ENCODE measurements at regions not wholly inside any gene's neighbourhood (a gene's known extent, or its start where the extent isn't known, plus 50 kb on each side); places are given as distances from the start of the nearest gene placed in this dataset.

DNA sequence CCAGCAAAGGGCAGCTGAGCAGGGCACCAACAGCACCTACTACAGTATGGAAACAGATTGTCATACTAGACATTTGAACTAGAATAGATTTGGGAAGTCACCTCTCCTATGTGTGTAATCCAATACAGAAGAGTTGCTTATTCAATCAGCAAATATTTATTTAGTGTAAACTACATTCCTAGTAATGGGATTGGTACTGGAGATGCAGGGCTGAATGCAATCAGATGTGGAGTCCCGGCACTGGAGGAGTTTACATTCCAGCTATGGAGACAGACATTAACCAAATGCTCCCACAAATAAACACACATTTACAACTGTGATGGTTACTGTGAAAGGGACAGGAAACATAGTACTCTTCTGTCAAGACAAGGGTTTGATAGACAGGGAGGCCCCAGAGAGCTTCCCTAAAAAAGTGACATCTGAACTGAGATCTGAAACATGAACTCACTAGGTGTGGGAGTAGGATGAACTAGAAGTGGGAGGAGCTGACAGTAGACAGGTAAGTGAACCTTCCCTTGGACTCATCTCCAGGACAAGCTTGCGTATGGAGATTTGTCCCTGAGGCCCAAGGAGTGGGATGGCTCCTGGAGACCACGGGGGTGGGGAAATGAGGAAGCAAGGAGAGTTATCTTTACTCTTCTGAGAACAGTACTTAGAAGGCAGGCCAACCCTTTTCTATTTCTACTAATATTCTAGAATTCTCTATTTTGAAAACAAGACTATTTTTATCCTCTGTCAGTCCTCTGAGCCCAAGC lies 420.5 kb downstream of the MAFB start:
- TF ChIP-seq, protein P1, sequence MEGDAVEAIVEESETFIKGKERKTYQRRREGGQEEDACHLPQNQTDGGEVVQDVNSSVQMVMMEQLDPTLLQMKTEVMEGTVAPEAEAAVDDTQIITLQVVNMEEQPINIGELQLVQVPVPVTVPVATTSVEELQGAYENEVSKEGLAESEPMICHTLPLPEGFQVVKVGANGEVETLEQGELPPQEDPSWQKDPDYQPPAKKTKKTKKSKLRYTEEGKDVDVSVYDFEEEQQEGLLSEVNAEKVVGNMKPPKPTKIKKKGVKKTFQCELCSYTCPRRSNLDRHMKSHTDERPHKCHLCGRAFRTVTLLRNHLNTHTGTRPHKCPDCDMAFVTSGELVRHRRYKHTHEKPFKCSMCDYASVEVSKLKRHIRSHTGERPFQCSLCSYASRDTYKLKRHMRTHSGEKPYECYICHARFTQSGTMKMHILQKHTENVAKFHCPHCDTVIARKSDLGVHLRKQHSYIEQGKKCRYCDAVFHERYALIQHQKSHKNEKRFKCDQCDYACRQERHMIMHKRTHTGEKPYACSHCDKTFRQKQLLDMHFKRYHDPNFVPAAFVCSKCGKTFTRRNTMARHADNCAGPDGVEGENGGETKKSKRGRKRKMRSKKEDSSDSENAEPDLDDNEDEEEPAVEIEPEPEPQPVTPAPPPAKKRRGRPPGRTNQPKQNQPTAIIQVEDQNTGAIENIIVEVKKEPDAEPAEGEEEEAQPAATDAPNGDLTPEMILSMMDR (IDR thresholded peaks at IDR 0.05) = no peak

DNA sequence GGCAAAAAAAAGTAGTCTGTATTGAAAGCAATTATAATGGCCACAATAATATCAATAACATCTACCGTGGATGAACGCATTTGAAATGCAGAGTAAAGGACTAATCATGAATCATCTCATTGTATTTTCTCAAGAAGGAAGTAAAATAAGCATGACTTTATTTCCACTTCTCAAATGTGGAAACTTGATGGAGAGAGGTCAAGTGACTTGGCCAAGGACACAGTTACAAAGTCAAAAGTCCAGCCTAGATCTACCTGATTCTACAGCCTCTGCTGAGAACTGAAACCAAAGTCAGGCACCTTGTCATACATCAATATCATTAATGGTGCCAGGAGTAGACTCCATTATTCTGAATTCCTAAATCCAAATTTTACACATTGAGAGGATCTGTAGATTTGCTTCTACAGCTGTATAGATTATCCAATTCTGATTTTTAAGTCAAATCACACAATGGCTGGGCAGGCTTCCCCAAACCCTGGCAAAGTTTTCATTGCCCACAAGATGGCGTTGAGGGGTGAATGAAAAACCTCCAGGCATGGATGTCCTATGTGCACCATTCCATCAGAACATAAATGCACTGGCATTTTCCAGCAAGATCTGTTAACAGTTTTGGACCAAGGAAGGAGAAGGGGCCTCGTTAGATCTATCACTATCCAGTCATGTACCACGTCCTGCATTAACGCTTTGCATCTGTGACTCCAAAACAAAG lies 423.1 kb downstream of the MAFB start:
- Histone ChIP-seq H3K4me1 (ENCODE audit: low read depth) (no peaks in the 10 kb centered on the region), H3K9me3 (no peaks in the 10 kb centered on the region), H3K4me3 (no peak overlapping the region), H3K36me3 (ENCODE audit: low read depth) (no peaks in the 10 kb centered on the region)
- peak in 2 of 3 donors; percentile 36 to 64 for DNase-seq
- intact Hi-C loops (cut with DNase I, micrococcal nuclease) = loop anchor here in 1 of 2 donors (10.0 kb wide), 1 partner anchor 419 kb away; the partner anchor contains the start of gene MAFB
- TF ChIP-seq, protein P1 (IDR thresholded peaks at IDR 0.05) = no peak
- peak; percentile 57 for ATAC-seq

More for the DNA sequence above, 420.5 kb downstream of the MAFB start:
- H3K4me1 ChIP-seq (ENCODE audit: low read depth) = no peaks in the 10 kb centered on the region
- ATAC-seq (no peak), DNase-seq (no peak)
- no peaks in the 10 kb centered on the region for H3K9me3 ChIP-seq
- intact Hi-C loops (cut with DNase I, micrococcal nuclease) = loop anchor here in 1 of 2 donors (10.0 kb wide), 1 partner anchor 416 kb away; the partner anchor contains the start of gene MAFB
- H3K4me3 ChIP-seq = no peak overlapping the region
- H3K36me3 ChIP-seq (ENCODE audit: low read depth) = no peaks in the 10 kb centered on the region

DNA sequence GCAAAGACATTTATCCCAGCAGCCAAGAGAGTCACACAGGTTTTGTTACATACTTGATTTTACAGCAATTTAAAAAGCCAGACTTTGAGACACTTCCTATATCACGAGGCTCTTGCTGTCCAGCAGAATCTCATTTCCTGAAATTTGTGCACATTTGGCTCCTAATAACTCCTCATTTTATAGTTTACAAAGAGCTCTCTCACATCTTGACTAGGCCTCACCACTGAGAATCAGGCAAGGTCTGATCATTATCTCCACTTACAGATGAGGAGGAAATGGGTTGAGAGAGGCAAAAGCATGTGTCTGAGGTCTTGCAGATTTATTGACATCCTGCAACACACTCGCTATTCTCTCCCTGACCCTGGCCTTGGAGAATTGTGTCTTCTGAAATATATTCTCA lies 426.8 kb downstream of the MAFB start:
- no peak for ATAC-seq
- no peak for DNase-seq
- no peaks in the 10 kb centered on the region for H3K36me3 ChIP-seq (ENCODE audit: low read depth)
- no peaks in the 10 kb centered on the region for H3K9me3 ChIP-seq
- H3K4me1 ChIP-seq (ENCODE audit: low read depth) = no peaks in the 10 kb centered on the region
- intact Hi-C loops (cut with DNase I, micrococcal nuclease) = loop anchor here in 1 of 2 donors (10.0 kb wide), 1 partner anchor 423 kb away; the partner anchor contains the start of gene MAFB
- no peak overlapping the region for H3K4me3 ChIP-seq
- TF ChIP-seq, protein P1 (IDR thresholded peaks at IDR 0.05) = no peak

DNA sequence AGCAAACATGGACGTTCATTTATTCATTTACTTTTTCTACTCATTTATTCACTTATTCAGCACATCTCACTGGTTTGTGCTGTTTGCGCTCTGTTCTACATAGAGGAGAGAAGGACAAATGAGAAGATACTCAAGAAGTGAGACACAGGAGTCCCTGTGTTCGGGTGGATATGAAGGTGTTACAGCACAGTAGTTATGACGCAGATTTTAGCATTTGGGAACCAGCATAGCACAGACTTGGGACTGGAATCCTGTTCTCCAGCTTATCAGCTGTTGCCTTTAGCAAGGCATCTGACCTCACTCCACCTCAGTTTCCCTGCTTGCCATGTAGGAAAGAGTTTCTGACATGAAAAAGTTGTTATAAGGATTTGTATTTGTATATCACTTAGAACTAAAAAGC lies 430.1 kb downstream of the MAFB start:
- ATAC-seq (no peak), DNase-seq (no peak)
- TF ChIP-seq, protein P1 (IDR thresholded peaks at IDR 0.05) = no peak
- no peak overlapping the region for H3K4me3 ChIP-seq
- no peaks in the 10 kb centered on the region for H3K4me1 ChIP-seq (ENCODE audit: low read depth)
- intact Hi-C loops (cut with DNase I, micrococcal nuclease) = no loop called here
- no peaks in the 10 kb centered on the region for H3K36me3 ChIP-seq (ENCODE audit: low read depth)
- no peaks in the 10 kb centered on the region for H3K9me3 ChIP-seq

DNA sequence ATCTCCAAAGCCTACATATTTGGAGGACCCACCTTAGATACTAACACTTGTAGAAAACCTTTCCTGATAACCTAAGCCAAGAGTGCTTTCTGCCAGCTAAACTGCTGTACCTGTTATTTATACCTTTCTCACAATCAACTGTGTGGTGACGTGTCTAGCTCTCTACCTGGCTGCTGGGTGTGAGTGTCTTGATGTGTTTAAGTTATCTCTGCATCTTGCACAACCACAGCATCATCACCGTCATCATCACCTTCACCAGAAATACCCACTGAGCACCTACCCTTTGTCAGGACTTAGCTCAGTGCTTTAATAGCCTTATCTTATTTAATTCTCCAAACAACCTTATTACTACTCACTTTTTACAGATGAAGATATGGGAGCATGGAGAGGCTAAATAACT lies 431.3 kb downstream of the MAFB start:
- intact Hi-C loops (cut with DNase I, micrococcal nuclease) = no loop called here
- Histone ChIP-seq H3K36me3 (ENCODE audit: low read depth) (no peaks in the 10 kb centered on the region), H3K4me3 (no peak overlapping the region), H3K4me1 (ENCODE audit: low read depth) (no peaks in the 10 kb centered on the region), H3K9me3 (no peaks in the 10 kb centered on the region)
- ATAC-seq = no peak
- no peak for DNase-seq
- TF ChIP-seq, protein P1 (IDR thresholded peaks at IDR 0.05) = no peak
